ENCODE measurements at regions not wholly inside any gene's neighbourhood (a gene's known extent, or its start where the extent isn't known, plus 50 kb on each side); places are given as distances from the start of the nearest gene placed in this dataset.

DNA sequence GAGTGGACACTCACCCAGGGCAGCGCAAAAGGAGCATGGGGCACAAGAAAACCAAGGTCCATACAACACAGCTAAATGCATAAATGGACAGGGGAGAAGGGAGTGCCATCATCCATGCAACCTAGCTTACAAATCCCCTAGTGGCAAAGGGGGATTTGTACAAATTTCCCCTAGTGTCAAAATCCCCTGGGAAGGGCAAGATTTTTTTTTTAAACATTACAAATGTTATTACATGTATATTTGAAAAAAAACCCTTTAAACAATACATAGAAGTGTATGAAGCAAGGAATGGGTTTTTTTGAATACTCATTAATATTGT is 89.6 kb upstream of the IVNS1ABP start:
- no peak overlapping the region for H3K4me2 ChIP-seq (ENCODE audit: low read length)
- H3K79me2 ChIP-seq (ENCODE audit: insufficient read depth, low read length) = no peaks in the 10 kb centered on the region
- no peak overlapping the region for H3K9ac ChIP-seq (ENCODE audit: low read length)
- H3K9me3 ChIP-seq (ENCODE audit: low read length) = no peaks in the 10 kb centered on the region
- H3K27me3 ChIP-seq (ENCODE audit: insufficient read depth, low read length) = no peaks in the 10 kb centered on the region
- no peak overlapping the region for H2AFZ ChIP-seq (ENCODE audit: low read length)
- no peaks in the 10 kb centered on the region for H3K9me2 ChIP-seq (ENCODE audit: low read depth, low read length)
- no peaks in the 10 kb centered on the region for H3K4me1 ChIP-seq (ENCODE audit: insufficient read depth, low read length, severe bottlenecking)
- no peak overlapping the region for H3K4me3 ChIP-seq (ENCODE audit: low read depth, low read length, poor library complexity, severe bottlenecking)
- H3K36me3 ChIP-seq (ENCODE audit: insufficient read depth, low read length) = no peaks in the 10 kb centered on the region
- H3K27ac ChIP-seq (ENCODE audit: low read depth, low read length, poor library complexity, severe bottlenecking) = no peak overlapping the region
- no peaks in the 10 kb centered on the region for H3F3A ChIP-seq (ENCODE audit: insufficient read depth, low read length)
- no peaks in the 10 kb centered on the region for H4K20me1 ChIP-seq (ENCODE audit: insufficient read depth, low read length)
- no peak for TF ChIP-seq EZH2 (IDR thresholded peaks at IDR 0.05; ENCODE audit: borderline replicate concordance, low read length)
- TF ChIP-seq, protein P1, sequence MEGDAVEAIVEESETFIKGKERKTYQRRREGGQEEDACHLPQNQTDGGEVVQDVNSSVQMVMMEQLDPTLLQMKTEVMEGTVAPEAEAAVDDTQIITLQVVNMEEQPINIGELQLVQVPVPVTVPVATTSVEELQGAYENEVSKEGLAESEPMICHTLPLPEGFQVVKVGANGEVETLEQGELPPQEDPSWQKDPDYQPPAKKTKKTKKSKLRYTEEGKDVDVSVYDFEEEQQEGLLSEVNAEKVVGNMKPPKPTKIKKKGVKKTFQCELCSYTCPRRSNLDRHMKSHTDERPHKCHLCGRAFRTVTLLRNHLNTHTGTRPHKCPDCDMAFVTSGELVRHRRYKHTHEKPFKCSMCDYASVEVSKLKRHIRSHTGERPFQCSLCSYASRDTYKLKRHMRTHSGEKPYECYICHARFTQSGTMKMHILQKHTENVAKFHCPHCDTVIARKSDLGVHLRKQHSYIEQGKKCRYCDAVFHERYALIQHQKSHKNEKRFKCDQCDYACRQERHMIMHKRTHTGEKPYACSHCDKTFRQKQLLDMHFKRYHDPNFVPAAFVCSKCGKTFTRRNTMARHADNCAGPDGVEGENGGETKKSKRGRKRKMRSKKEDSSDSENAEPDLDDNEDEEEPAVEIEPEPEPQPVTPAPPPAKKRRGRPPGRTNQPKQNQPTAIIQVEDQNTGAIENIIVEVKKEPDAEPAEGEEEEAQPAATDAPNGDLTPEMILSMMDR (IDR thresholded peaks at IDR 0.05; ENCODE audit: low read length) = no peak

DNA sequence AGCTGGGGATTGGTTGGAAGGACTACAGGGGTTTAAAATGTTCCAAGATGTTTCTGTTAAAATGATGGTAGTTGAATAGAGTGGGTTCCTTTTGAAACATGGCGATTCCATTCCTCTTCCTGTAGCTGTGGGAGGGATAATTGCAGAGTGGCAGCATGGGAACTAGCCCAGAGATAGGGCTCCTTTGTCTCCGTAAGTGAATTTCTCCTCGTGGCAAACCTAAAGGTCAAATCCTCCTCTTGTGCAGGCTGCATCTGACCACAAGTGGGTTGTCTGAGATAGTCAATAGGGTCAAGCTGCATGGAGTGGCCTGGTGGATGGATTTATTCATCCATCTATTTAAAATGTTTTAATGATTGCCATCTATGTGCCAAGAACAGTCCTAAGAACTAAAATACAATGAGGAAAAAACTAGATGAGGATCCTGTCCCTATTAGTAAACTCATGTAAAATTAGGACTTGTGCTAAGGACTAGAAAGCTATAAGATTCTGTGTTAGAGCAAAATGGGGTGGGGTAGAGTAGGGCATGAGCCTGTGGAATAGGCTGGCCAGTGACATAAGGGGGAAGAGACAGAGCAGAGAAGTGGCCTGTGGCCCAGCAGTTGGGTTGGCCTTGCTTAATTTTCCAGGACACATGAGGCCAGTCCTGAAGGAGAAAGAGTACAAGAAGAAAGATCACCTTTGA is 89.1 kb upstream of the IVNS1ABP start:
- Histone ChIP-seq H3K4me3 (ENCODE audit: low read depth, low read length, poor library complexity, severe bottlenecking) (no peak overlapping the region), H3K79me2 (ENCODE audit: insufficient read depth, low read length) (no peaks in the 10 kb centered on the region), H3K9ac (ENCODE audit: low read length) (no peak overlapping the region), H4K20me1 (ENCODE audit: insufficient read depth, low read length) (no peaks in the 10 kb centered on the region), H3K36me3 (ENCODE audit: insufficient read depth, low read length) (no peaks in the 10 kb centered on the region), H3K9me2 (ENCODE audit: low read depth, low read length) (no peaks in the 10 kb centered on the region), H3K27me3 (ENCODE audit: insufficient read depth, low read length) (no peaks in the 10 kb centered on the region), H3K9me3 (ENCODE audit: low read length) (no peaks in the 10 kb centered on the region), H3K4me1 (ENCODE audit: insufficient read depth, low read length, severe bottlenecking) (no peaks in the 10 kb centered on the region), H3K4me2 (ENCODE audit: low read length) (no peak overlapping the region), H3F3A (ENCODE audit: insufficient read depth, low read length) (no peaks in the 10 kb centered on the region), H3K27ac (ENCODE audit: low read depth, low read length, poor library complexity, severe bottlenecking) (no peak overlapping the region), H2AFZ (ENCODE audit: low read length) (no peak overlapping the region)
- TF ChIP-seq, protein P1 (IDR thresholded peaks at IDR 0.05; ENCODE audit: low read length) = no peak
- TF ChIP-seq EZH2 (IDR thresholded peaks at IDR 0.05; ENCODE audit: borderline replicate concordance, low read length) = no peak

DNA sequence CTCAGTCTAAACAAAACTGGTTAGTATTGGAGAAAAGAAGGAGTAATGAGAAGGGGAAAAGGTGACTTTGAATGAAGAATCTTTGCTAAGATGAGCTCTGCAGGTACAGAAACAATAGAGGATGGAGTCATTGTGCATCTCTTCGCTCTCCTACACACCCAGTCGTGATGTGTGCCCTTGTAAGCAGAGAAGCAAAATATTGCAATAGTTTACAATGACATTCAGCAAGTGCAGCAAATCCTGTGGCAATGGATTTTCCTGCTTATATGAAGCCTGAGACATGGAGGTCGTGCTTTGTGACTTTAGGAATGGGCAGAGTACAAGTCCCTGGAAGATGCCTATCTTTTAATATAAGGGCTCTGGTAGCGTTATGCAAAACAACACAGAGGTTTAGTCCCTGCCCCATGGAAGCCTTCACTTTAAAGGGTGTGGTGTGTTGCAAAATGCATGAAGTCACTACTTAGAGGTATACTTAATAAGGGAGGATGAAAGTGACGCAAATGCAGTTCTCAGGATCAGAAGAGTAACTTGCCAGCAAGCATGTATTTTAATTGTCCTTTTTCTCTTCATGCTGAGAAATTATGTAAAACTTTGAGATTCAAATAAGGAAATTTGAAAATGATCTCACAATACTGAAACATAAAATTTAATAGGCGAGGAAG is 88.0 kb upstream of the IVNS1ABP start:
- H3K79me2 ChIP-seq (ENCODE audit: insufficient read depth, low read length) = no peaks in the 10 kb centered on the region
- no peak for TF ChIP-seq EZH2 (IDR thresholded peaks at IDR 0.05; ENCODE audit: borderline replicate concordance, low read length)
- TF ChIP-seq, protein P1 (IDR thresholded peaks at IDR 0.05; ENCODE audit: low read length) = no peak
- no peak overlapping the region for H3K9ac ChIP-seq (ENCODE audit: low read length)
- H3F3A ChIP-seq (ENCODE audit: insufficient read depth, low read length) = no peaks in the 10 kb centered on the region
- no peaks in the 10 kb centered on the region for H3K4me1 ChIP-seq (ENCODE audit: insufficient read depth, low read length, severe bottlenecking)
- H4K20me1 ChIP-seq (ENCODE audit: insufficient read depth, low read length) = no peaks in the 10 kb centered on the region
- no peaks in the 10 kb centered on the region for H3K36me3 ChIP-seq (ENCODE audit: insufficient read depth, low read length)
- H3K9me2 ChIP-seq (ENCODE audit: low read depth, low read length) = no peaks in the 10 kb centered on the region
- H3K27me3 ChIP-seq (ENCODE audit: insufficient read depth, low read length) = no peaks in the 10 kb centered on the region
- no peak overlapping the region for H3K4me3 ChIP-seq (ENCODE audit: low read depth, low read length, poor library complexity, severe bottlenecking)
- no peak overlapping the region for H3K27ac ChIP-seq (ENCODE audit: low read depth, low read length, poor library complexity, severe bottlenecking)
- H3K4me2 ChIP-seq (ENCODE audit: low read length) = no peak overlapping the region
- no peaks in the 10 kb centered on the region for H3K9me3 ChIP-seq (ENCODE audit: low read length)
- no peak overlapping the region for H2AFZ ChIP-seq (ENCODE audit: low read length)
